Smooth muscle cell (in vitro differentiated cells): ENCODE measurements at regions not wholly inside any gene's neighbourhood (a gene's known extent, or its start where the extent isn't known, plus 50 kb on each side); places are given as distances from the start of the nearest gene placed in this dataset.

Experiments
- DNase-seq: peaks from one replicate; lab custom pipeline; 2025; ENCODE audit not compliant: unreplicated experiment; lab: John Stamatoyannopoulos, UW
- H2AFZ ChIP-seq: fragments of 200-600 bp; sonication (generic); 2 replicates; pipeline ENCODE4 v1.6.0; 2016; ENCODE audit warnings: antibody characterized with exemption, low read depth, mild to moderate bottlenecking
- H3F3A ChIP-seq: fragments of 200-600 bp; sonication (generic); 2 replicates; pipeline ENCODE4 v1.6.0; 2017; ENCODE audit warnings: antibody characterized with exemption, low read depth
- H3K27ac ChIP-seq: fragments of 200-600 bp; sonication (generic); 2 replicates; pipeline ENCODE4 v1.5.1; 2016; ENCODE audit warnings: low read depth, mild to moderate bottlenecking
- H3K27me3 ChIP-seq: fragments of 200-600 bp; sonication (generic); 2 replicates; pipeline ENCODE4 v1.6.1; 2016; ENCODE audit warnings: low read depth, mild to moderate bottlenecking
- H3K36me3 ChIP-seq: fragments of 200-600 bp; sonication (generic); 2 replicates; pipeline ENCODE4 v1.5.1; 2016; ENCODE audit warnings: low read depth
- H3K4me1 ChIP-seq: fragments of 200-600 bp; sonication (generic); 2 replicates; pipeline ENCODE4 v1.5.1; 2016; ENCODE audit warnings: low read depth
- H3K4me2 ChIP-seq: fragments of 200-600 bp; sonication (generic); 2 replicates; pipeline ENCODE4 v1.6.0; 2016; ENCODE audit warnings: mild to moderate bottlenecking
- H3K4me3 ChIP-seq: fragments of 200-600 bp; sonication (generic); 2 replicates; pipeline ENCODE4 v1.5.1; 2016; ENCODE audit warnings: mild to moderate bottlenecking
- H3K79me2 ChIP-seq: fragments of 200-600 bp; sonication (generic); 2 replicates; pipeline ENCODE4 v1.6.0; 2016; ENCODE audit warnings: low read depth, mild to moderate bottlenecking
- H3K9ac ChIP-seq: fragments of 200-600 bp; sonication (generic); 2 replicates; pipeline ENCODE4 v1.6.0; 2016; ENCODE audit warnings: low read depth
- H3K9me3 ChIP-seq: fragments of 200-600 bp; sonication (generic); replicated peaks from 2 replicates; pipeline ENCODE4 v1.5.1; 2016; ENCODE audit warnings: low read depth
- H4K20me1 ChIP-seq: fragments of 200-600 bp; sonication (generic); 2 replicates; pipeline ENCODE4 v1.6.0; 2016; ENCODE audit warnings: low read depth
- WGBS: methylation state at CpG from one replicate; pipeline ENCODE4 v1.1.7; 2016; ENCODE audit warnings: low lambda C conversion rate; 5-methylcytosine and 5-hydroxymethylcytosine counted together
- TF ChIP-seq, protein P1 (sequence below): fragments of 200-600 bp; sonication (generic); IDR thresholded peaks from 2 replicates; pipeline ENCODE4 v1.5.1; 2017; ENCODE audit warnings: borderline replicate concordance, mild to moderate bottlenecking, antibody characterized with exemption; ENCODE audit not compliant: insufficient read depth, poor library complexity, severe bottlenecking

DNA sequence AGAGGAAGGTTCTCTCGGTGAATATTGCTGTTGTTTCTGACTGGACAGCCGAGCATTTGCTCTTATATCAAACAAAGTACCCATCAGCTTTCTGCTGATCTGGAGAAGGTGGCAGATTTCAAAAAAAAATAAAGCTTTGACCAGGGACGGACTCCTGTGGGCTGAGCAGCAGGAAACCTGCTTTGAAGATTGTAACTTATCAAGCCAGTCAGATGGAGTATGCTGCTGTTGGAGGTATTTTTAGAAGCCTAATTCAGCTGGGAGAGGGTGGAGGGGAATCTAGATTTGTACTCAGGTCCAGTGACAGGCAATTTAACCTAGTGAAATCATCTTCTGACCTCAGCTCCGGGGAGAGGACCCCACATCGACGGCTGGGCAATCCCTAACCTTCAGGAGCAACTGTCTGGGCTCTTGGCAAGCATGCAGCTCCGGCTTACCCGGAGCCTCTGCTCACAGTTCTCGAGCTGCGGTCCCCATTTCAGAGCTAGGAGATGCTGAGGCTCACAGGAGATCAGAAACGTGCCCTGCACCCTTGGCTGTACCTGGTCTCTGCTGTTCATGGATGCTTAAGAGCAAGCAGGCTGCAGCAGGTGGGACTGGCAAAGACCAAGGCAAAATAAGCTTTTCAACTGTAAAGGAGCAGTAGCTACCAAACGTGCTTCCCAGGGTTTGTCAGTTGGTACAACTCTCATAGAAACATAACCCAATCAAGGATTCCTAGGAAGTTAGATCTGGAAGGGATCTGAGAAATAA lies 89.3 kb upstream of the ST8SIA2 start:
- TF ChIP-seq, protein P1, sequence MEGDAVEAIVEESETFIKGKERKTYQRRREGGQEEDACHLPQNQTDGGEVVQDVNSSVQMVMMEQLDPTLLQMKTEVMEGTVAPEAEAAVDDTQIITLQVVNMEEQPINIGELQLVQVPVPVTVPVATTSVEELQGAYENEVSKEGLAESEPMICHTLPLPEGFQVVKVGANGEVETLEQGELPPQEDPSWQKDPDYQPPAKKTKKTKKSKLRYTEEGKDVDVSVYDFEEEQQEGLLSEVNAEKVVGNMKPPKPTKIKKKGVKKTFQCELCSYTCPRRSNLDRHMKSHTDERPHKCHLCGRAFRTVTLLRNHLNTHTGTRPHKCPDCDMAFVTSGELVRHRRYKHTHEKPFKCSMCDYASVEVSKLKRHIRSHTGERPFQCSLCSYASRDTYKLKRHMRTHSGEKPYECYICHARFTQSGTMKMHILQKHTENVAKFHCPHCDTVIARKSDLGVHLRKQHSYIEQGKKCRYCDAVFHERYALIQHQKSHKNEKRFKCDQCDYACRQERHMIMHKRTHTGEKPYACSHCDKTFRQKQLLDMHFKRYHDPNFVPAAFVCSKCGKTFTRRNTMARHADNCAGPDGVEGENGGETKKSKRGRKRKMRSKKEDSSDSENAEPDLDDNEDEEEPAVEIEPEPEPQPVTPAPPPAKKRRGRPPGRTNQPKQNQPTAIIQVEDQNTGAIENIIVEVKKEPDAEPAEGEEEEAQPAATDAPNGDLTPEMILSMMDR: no peak
- H3K4me2 ChIP-seq: no peak overlapping the region
- H4K20me1 ChIP-seq: no peaks in the 10 kb centered on the region
- no peaks in the 10 kb centered on the region for H3F3A ChIP-seq
- no peak overlapping the region for H3K27ac ChIP-seq
- no peak overlapping the region for H2AFZ ChIP-seq
- H3K9me3 ChIP-seq: no peaks in the 10 kb centered on the region
- no peak overlapping the region for H3K4me3 ChIP-seq
- peaks cover 16% of the 10 kb centered on the region for H3K27me3 ChIP-seq
- H3K79me2 ChIP-seq: no peaks in the 10 kb centered on the region
- H3K36me3 ChIP-seq: no peaks in the 10 kb centered on the region
- 84% methylated on average over 12 of the region's 12 CpGs for WGBS
- no peak overlapping the region for H3K9ac ChIP-seq
- DNase-seq: no peak
- peaks cover 4% of the 10 kb centered on the region for H3K4me1 ChIP-seq

DNA sequence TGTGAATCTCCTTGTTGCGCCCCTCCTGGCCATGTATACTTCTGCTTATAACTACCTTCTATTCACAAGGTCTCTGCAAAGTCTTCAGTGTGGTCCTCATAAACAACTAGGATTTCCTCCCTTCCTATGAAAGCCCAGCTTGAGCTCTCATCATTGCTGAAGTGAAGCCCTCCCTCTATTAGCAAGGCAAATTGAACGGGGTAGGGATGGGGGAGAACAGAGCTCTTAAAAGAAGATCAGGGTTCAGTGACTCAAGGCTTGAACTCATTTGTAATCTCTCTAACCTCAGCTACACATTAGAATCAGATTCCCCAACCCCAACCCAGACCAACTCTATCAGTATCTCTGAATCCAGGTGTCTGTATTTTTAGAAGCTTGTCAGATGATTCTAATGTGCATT lies 88.3 kb upstream of the ST8SIA2 start:
- Histone ChIP-seq H2AFZ (no peak overlapping the region), H3K79me2 (no peaks in the 10 kb centered on the region), H3K9ac (no peak overlapping the region), H3K27me3 (peaks cover 16% of the 10 kb centered on the region), H3K36me3 (no peaks in the 10 kb centered on the region), H3K4me2 (no peak overlapping the region), H3K4me3 (no peak overlapping the region), H3K4me1 (peaks cover 4% of the 10 kb centered on the region), H3K9me3 (no peaks in the 10 kb centered on the region), H3K27ac (no peak overlapping the region), H3F3A (no peaks in the 10 kb centered on the region), H4K20me1 (no peaks in the 10 kb centered on the region)
- WGBS: 60% methylated on average over 2 of the region's 2 CpGs
- TF ChIP-seq, protein P1: no peak
- DNase-seq: no peak

GRCh38 chr15:92306663-92307062 lies 87.0 kb upstream of the ST8SIA2 start:
- H3K4me1 ChIP-seq: peaks cover 4% of the 10 kb centered on the region
- H3K27ac ChIP-seq: no peak overlapping the region
- H3K9ac ChIP-seq: no peak overlapping the region
- TF ChIP-seq, protein P1: peak; percentile 26
- no peaks in the 10 kb centered on the region for H3K9me3 ChIP-seq
- H3K36me3 ChIP-seq: no peaks in the 10 kb centered on the region
- DNase-seq: no peak
- H2AFZ ChIP-seq: peak overlapping the region; percentile 21
- no peaks in the 10 kb centered on the region for H3F3A ChIP-seq
- H4K20me1 ChIP-seq: no peaks in the 10 kb centered on the region
- no peaks in the 10 kb centered on the region for H3K79me2 ChIP-seq
- peaks cover 16% of the 10 kb centered on the region for H3K27me3 ChIP-seq
- H3K4me3 ChIP-seq: no peak overlapping the region
- WGBS: 11% methylated on average over 4 of the region's 4 CpGs
- H3K4me2 ChIP-seq: no peak overlapping the region

DNA sequence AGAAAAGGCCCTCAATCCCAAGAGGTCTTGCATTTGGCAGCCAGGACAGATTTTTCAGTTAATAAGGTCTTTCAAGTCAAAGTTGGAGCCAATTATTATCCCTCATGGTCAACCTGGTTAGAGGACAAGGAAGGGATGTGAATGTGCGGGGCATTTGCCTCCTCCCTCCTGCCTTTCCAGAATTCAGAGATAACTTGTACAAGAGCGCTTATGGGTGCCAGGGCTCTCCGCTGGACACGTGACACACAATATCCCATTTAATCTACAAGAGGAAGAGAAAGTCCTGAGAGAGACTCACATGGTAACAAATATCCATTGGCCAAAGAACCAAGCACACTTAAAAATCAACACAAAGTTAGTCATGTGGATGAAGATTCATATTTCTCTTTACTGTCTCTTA lies 78.5 kb upstream of the ST8SIA2 start:
- Histone ChIP-seq H3F3A (no peaks in the 10 kb centered on the region), H3K9ac (no peak overlapping the region), H3K4me3 (no peak overlapping the region), H3K27me3 (peaks cover 32% of the 10 kb centered on the region), H3K4me1 (no peaks in the 10 kb centered on the region), H3K36me3 (no peaks in the 10 kb centered on the region), H3K79me2 (no peaks in the 10 kb centered on the region), H3K27ac (no peak overlapping the region), H3K4me2 (no peak overlapping the region), H4K20me1 (no peaks in the 10 kb centered on the region), H2AFZ (no peak overlapping the region), H3K9me3 (no peaks in the 10 kb centered on the region)
- no peak for DNase-seq
- 93% methylated on average over 4 of the region's 4 CpGs for WGBS
- TF ChIP-seq, protein P1: no peak
